22Rv1 (cell line): ENCODE measurements at regions not wholly inside any gene's neighbourhood (a gene's known extent, or its start where the extent isn't known, plus 50 kb on each side); places are given as distances from the start of the nearest gene placed in this dataset.

Experiments
- CTCF ChIP-seq: fragments of 450-650 bp; IDR thresholded peaks from 2 replicates; pipeline ENCODE4 v1.5.1; 2017; ENCODE audit warnings: mild to moderate bottlenecking
- ZFX ChIP-seq: fragments of 450-650 bp; IDR thresholded peaks from 2 replicates; pipeline ENCODE4 v1.6.1; 2017; ENCODE audit warnings: antibody characterized with exemption, borderline replicate concordance

GRCh38 chr3:154718053-154718452 lies 288.1 kb upstream of the GPR149 start:
- no peak for TF ChIP-seq CTCF
- TF ChIP-seq ZFX = no peak
